Ovary (tissue), 3 donors: ENCODE measurements at regions not wholly inside any gene's neighbourhood (a gene's known extent, or its start where the extent isn't known, plus 50 kb on each side); places are given as distances from the start of the nearest gene placed in this dataset.

Experiments
- CTCF ChIP-seq, 3 donors: fragments of 450-650 bp in 2 of 3; fragments of 200-600 bp in 1 of 3; IDR thresholded peaks; one replicate each; pipeline versions ENCODE4 v1.5.1 to v1.8.0; 2016 to 2022; ENCODE audit warnings: antibody characterized with exemption in 3 of 3, mild to moderate bottlenecking in 1 of 3
- EP300 ChIP-seq: sonication (generic); formaldehyde crosslinking; IDR thresholded peaks from one replicate; pipeline ENCODE4 v1.6.1; 2017; ENCODE audit warnings: antibody characterized with exemption
- POLR2A ChIP-seq: fragments of 450-650 bp; IDR thresholded peaks from one replicate; pipeline ENCODE4 v1.6.1; 2017; ENCODE audit warnings: antibody characterized with exemption, mild to moderate bottlenecking, moderate library complexity
- donor health status: DM: no; HTN: no; CAD: no.

GRCh38 chr1:113322439-113322838 is 67.9 kb upstream of the MAGI3 start:
- no peak for TF ChIP-seq CTCF (IDR thresholded peaks at IDR 0.05)
- TF ChIP-seq POLR2A = no peak
- no peak for TF ChIP-seq EP300
